ENCODE measurements at regions not wholly inside any gene's neighbourhood (a gene's known extent, or its start where the extent isn't known, plus 50 kb on each side); places are given as distances from the start of the nearest gene placed in this dataset.

- no peak overlapping the region for H2AFZ ChIP-seq (replicated peaks)
- no peaks in the 10 kb centered on the region for H3K36me3 ChIP-seq
- peaks cover 4% of the 10 kb centered on the region for H3K4me1 Mint-ChIP-seq
These were observed 93.6 kb downstream of the CD24 start for GRCh38 chr6:106880952-106881351.

GRCh38 chr6:106875782-106876321, 98.7 kb downstream of the CD24 start:
- Histone ChIP-seq H3F3A (ENCODE audit: low read depth) (no peaks in the 10 kb centered on the region), H3K79me2 (ENCODE audit: low read depth) (no peaks in the 10 kb centered on the region), H3K9me3 (ENCODE audit: low read depth) (no peaks in the 10 kb centered on the region), H3K4me2 (no peak overlapping the region), H3K4me1 (no peaks in the 10 kb centered on the region), H4K20me1 (ENCODE audit: low read depth) (no peaks in the 10 kb centered on the region), H3K4me3 (no peak overlapping the region), H3K36me3 (no peaks in the 10 kb centered on the region), H3K27me3 (no peaks in the 10 kb centered on the region), H3K27ac (no peak overlapping the region), H3K9ac (no peak overlapping the region), H2AFZ (replicated peaks) (no peak overlapping the region)
- Mint-ChIP-seq H3K27ac (no peak overlapping the region), H3K9me3 (peaks cover 9% of the 10 kb centered on the region), H3K36me3 (peaks cover 2% of the 10 kb centered on the region), H3K4me1 (no peaks in the 10 kb centered on the region), H3K4me3 (no peak overlapping the region), H3K27me3 (ENCODE audit: insufficient read depth, low read depth) (no peaks in the 10 kb centered on the region)
- no peak for DNase-seq (ENCODE audit: low spot score)
- no peak for TF ChIP-seq CTCF (IDR thresholded peaks at IDR 0.05)
- no peak for TF ChIP-seq EZH2phosphoT487 (IDR thresholded peaks at IDR 0.05)
- TF ChIP-seq EZH2 (IDR thresholded peaks at IDR 0.05), result no peak

More at GRCh38 chr6:106880952-106881351, 93.6 kb downstream of the CD24 start:
- H3K9me3 Mint-ChIP-seq, result peaks cover 6% of the 10 kb centered on the region
- Histone ChIP-seq H3K4me3 (no peak overlapping the region), H4K20me1 (ENCODE audit: low read depth) (no peaks in the 10 kb centered on the region), H3K4me1 (peaks cover 10% of the 10 kb centered on the region), H3K9me3 (ENCODE audit: low read depth) (no peaks in the 10 kb centered on the region), H3K4me2 (no peak overlapping the region), H3K9ac (no peak overlapping the region), H3F3A (ENCODE audit: low read depth) (peaks cover 11% of the 10 kb centered on the region), H3K79me2 (ENCODE audit: low read depth) (no peaks in the 10 kb centered on the region), H3K27me3 (no peaks in the 10 kb centered on the region), H3K27ac (no peak overlapping the region)
- H3K4me3 Mint-ChIP-seq, result no peak overlapping the region
- H3K27me3 Mint-ChIP-seq (ENCODE audit: insufficient read depth, low read depth), result no peaks in the 10 kb centered on the region
- H3K36me3 Mint-ChIP-seq, result peaks cover 2% of the 10 kb centered on the region
- TF ChIP-seq EZH2 (IDR thresholded peaks at IDR 0.05), result no peak
- no peak for TF ChIP-seq EZH2phosphoT487 (IDR thresholded peaks at IDR 0.05)
- no peak for TF ChIP-seq CTCF (IDR thresholded peaks at IDR 0.05)
- no peak overlapping the region for H3K27ac Mint-ChIP-seq
- no peak for DNase-seq (ENCODE audit: low spot score)

GRCh38 chr6:106874481-106874880, 100.0 kb downstream of the CD24 start:
- no peaks in the 10 kb centered on the region for H4K20me1 ChIP-seq (ENCODE audit: low read depth)
- no peaks in the 10 kb centered on the region for H3K36me3 ChIP-seq
- DNase-seq (ENCODE audit: low spot score), result no peak
- Mint-ChIP-seq H3K9me3 (peaks cover 10% of the 10 kb centered on the region), H3K27me3 (ENCODE audit: insufficient read depth, low read depth) (no peaks in the 10 kb centered on the region), H3K27ac (no peak overlapping the region), H3K4me3 (no peak overlapping the region), H3K36me3 (peaks cover 2% of the 10 kb centered on the region), H3K4me1 (no peaks in the 10 kb centered on the region)
- no peak overlapping the region for H3K4me2 ChIP-seq
- no peak overlapping the region for H3K4me3 ChIP-seq
- no peaks in the 10 kb centered on the region for H3F3A ChIP-seq (ENCODE audit: low read depth)
- H3K79me2 ChIP-seq (ENCODE audit: low read depth), result no peaks in the 10 kb centered on the region
- no peak overlapping the region for H2AFZ ChIP-seq (replicated peaks)
- H3K27me3 ChIP-seq, result no peaks in the 10 kb centered on the region
- H3K9me3 ChIP-seq (ENCODE audit: low read depth), result no peaks in the 10 kb centered on the region
- H3K9ac ChIP-seq, result no peak overlapping the region
- no peaks in the 10 kb centered on the region for H3K4me1 ChIP-seq
- H3K27ac ChIP-seq, result no peak overlapping the region
- TF ChIP-seq EZH2phosphoT487 (IDR thresholded peaks at IDR 0.05) (no peak), CTCF (IDR thresholded peaks at IDR 0.05) (no peak), EZH2 (IDR thresholded peaks at IDR 0.05) (no peak)

All from neural progenitor cell (in vitro differentiated cells).